IMR-90 (cell line): ENCODE measurements at regions not wholly inside any gene's neighbourhood (a gene's known extent, or its start where the extent isn't known, plus 50 kb on each side); places are given as distances from the start of the nearest gene placed in this dataset.

Source experiments
- ATAC-seq: fragments of 200-7000 bp; cut with Tn5 transposase; 2 replicates; pipeline ENCODE4 v1.9.1; 2020; ENCODE audit warnings: low read depth, mild to moderate bottlenecking, moderate library complexity
- BruUV-seq: library from RNA; stranded (reverse); fragments of 400-500 nt; replicated peaks from 2 replicates; lab custom pipeline; 2021; lab: Mats Ljungman, UMichigan
- CTCF ChIA-PET: fragments of 300-600 bp; formaldehyde crosslinking; extraction: SDS; loops from one replicate; lab custom pipeline; 2021; ENCODE audit warnings: antibody characterized with exemption; lab: Yijun Ruan, JAX
- POLR2A ChIA-PET: fragments of 300-600 bp; sonication (Branson Sonifier 250); formaldehyde crosslinking; loops from one replicate; lab custom pipeline; 2022; ENCODE audit warnings: antibody characterized with exemption; ENCODE audit not compliant: unreplicated experiment; lab: Charles Lee
- DNase-seq: peaks from one replicate; pipeline ENCODE4 v3.0.0; 2013
- H2AFZ ChIP-seq: replicated peaks from 2 replicates; pipeline ENCODE3; 2013; ENCODE audit warnings: low read length, mild to moderate bottlenecking; ENCODE audit not compliant: poor library complexity
- H2AK5ac ChIP-seq: 2 replicates; pipeline ENCODE4 v1.6.1; 2013; ENCODE audit warnings: low read depth, low read length, inconsistent platforms
- H2AK9ac ChIP-seq: replicated peaks from 2 replicates; pipeline ENCODE3; 2013; ENCODE audit warnings: mild to moderate bottlenecking, low read depth, low read length, moderate library complexity; ENCODE audit not compliant: poor library complexity
- H2BK120ac ChIP-seq: 2 replicates; pipeline ENCODE4 v1.6.1; 2013; ENCODE audit warnings: low read depth, low read length, inconsistent platforms
- H2BK15ac ChIP-seq: 3 replicates; pipeline ENCODE4 v1.6.1; 2013; ENCODE audit warnings: low read depth, low read length, inconsistent platforms
- H2BK20ac ChIP-seq: 2 replicates; pipeline ENCODE4 v1.6.1; 2013; ENCODE audit warnings: low read depth, mild to moderate bottlenecking, inconsistent platforms, low read length, moderate library complexity
- H2BK5ac ChIP-seq: 2 replicates; pipeline ENCODE4 v1.6.1; 2013; ENCODE audit warnings: mild to moderate bottlenecking, low read depth, low read length, inconsistent platforms; ENCODE audit not compliant: poor library complexity, severe bottlenecking
- H3K14ac ChIP-seq: replicated peaks from 2 replicates; pipeline ENCODE4 v1.6.1; 2013; ENCODE audit warnings: low read depth, low read length, inconsistent platforms
- H3K18ac ChIP-seq: 2 replicates; pipeline ENCODE4 v1.6.1; 2013; ENCODE audit warnings: low read depth, low read length, control low read depth
- H3K23ac ChIP-seq: 2 replicates; pipeline ENCODE4 v1.6.1; 2013; ENCODE audit warnings: low read depth, low read length, inconsistent platforms
- H3K27ac ChIP-seq: 2 replicates; pipeline ENCODE4 v1.5.1; 2013; ENCODE audit warnings: mild to moderate bottlenecking, control low read depth, low read length; ENCODE audit not compliant: insufficient read depth
- H3K27me3 ChIP-seq: 2 replicates; pipeline ENCODE4 v1.6.1; 2013; ENCODE audit warnings: low read length; ENCODE audit not compliant: control insufficient read depth, insufficient read depth
- H3K36me3 ChIP-seq: 2 replicates; pipeline ENCODE4 v1.6.1; 2013; ENCODE audit warnings: low read length, mixed read lengths; ENCODE audit not compliant: control insufficient read depth, insufficient read depth
- H3K4ac ChIP-seq: 2 replicates; pipeline ENCODE4 v1.6.1; 2013; ENCODE audit warnings: low read depth, low read length, inconsistent platforms
- H3K4me1 ChIP-seq: 2 replicates; pipeline ENCODE4 v1.6.1; 2013; ENCODE audit warnings: low read length, mixed read lengths; ENCODE audit not compliant: control insufficient read depth, insufficient read depth
- H3K4me2 ChIP-seq: 2 replicates; pipeline ENCODE4 v1.6.1; 2013; ENCODE audit warnings: low read depth, mild to moderate bottlenecking, control low read depth, low read length, moderate library complexity
- H3K4me3 ChIP-seq: 2 replicates; pipeline ENCODE4 v1.5.1; 2013; ENCODE audit warnings: low read depth, mild to moderate bottlenecking, control low read depth, low read length, moderate library complexity; ENCODE audit not compliant: insufficient read depth
- H3K56ac ChIP-seq: 2 replicates; pipeline ENCODE4 v1.6.1; 2013; ENCODE audit warnings: low read length, inconsistent platforms; ENCODE audit not compliant: insufficient read depth; ENCODE audit errors: extremely low read depth
- H3K79me1 ChIP-seq, 2 experiments: 2 replicates each; pipeline ENCODE4 v1.6.1; 2013; ENCODE audit warnings: low read length in 2 of 2, inconsistent platforms in 1 of 2, low read depth in 1 of 2
- H3K9ac ChIP-seq: 2 replicates; pipeline ENCODE4 v1.6.1; 2013; ENCODE audit warnings: low read depth, low read length, control low read depth
- H3K9me1 ChIP-seq: 2 replicates; pipeline ENCODE4 v1.6.1; 2013; ENCODE audit warnings: low read length, inconsistent platforms; ENCODE audit not compliant: insufficient read depth
- H3K9me3 ChIP-seq: 2 replicates; pipeline ENCODE4 v1.6.1; 2013; ENCODE audit warnings: low read length; ENCODE audit not compliant: control insufficient read depth, insufficient read depth
- H4K20me1 ChIP-seq: 2 replicates; pipeline ENCODE4 v1.6.1; 2013; ENCODE audit warnings: low read length, inconsistent platforms; ENCODE audit not compliant: insufficient read depth
- H4K5ac ChIP-seq: 2 replicates; pipeline ENCODE4 v1.6.1; 2013; ENCODE audit warnings: mild to moderate bottlenecking, low read depth, low read length, control low read depth
- H4K8ac ChIP-seq, 2 experiments: 2 replicates each; pipeline ENCODE4 v1.6.1; 2013; ENCODE audit warnings: low read depth in 2 of 2, low read length in 2 of 2, control low read depth in 1 of 2, inconsistent platforms in 1 of 2
- H4K91ac ChIP-seq: 2 replicates; pipeline ENCODE4 v1.6.1; 2013; ENCODE audit warnings: low read depth, low read length, inconsistent platforms; ENCODE audit not compliant: insufficient read depth
- CEBPB ChIP-seq: IDR thresholded peaks from 2 replicates; pipeline ENCODE4 v1.6.1; 2012; ENCODE audit warnings: low read depth, low read length, improper control_type of control experiment
- CHD1 ChIP-seq: IDR thresholded peaks from 2 replicates; pipeline ENCODE4 v1.6.1; 2012; ENCODE audit warnings: low read depth, low read length, improper control_type of control experiment
- MAZ ChIP-seq: IDR thresholded peaks from 2 replicates; pipeline ENCODE4 v1.6.1; 2012; ENCODE audit warnings: low read depth, mild to moderate bottlenecking, low read length, improper control_type of control experiment, moderate library complexity, borderline replicate concordance
- MXI1 ChIP-seq: IDR thresholded peaks from 2 replicates; pipeline ENCODE4 v1.6.1; 2012; ENCODE audit warnings: low read depth, mild to moderate bottlenecking, low read length, moderate library complexity, borderline replicate concordance
- NFE2L2 ChIP-seq: fragments of 150-350 bp; IDR thresholded peaks from 2 replicates; pipeline ENCODE4 v1.6.1; 2016; ENCODE audit warnings: low read depth, mild to moderate bottlenecking, low read length
- POLR2A ChIP-seq: IDR thresholded peaks from 2 replicates; pipeline ENCODE4 v1.6.1; 2012; ENCODE audit warnings: mild to moderate bottlenecking, low read depth, low read length
- RAD21 ChIP-seq: IDR thresholded peaks from 2 replicates; pipeline ENCODE4 v1.6.1; 2012; ENCODE audit warnings: low read length, improper control_type of control experiment
- RFX5 ChIP-seq: IDR thresholded peaks from 2 replicates; pipeline ENCODE4 v1.8.0; 2012; ENCODE audit warnings: low read depth, mild to moderate bottlenecking, low read length, moderate library complexity
- SMC3 ChIP-seq: fragments of 150-350 bp; IDR thresholded peaks from 2 replicates; pipeline ENCODE4 v1.6.1; 2016; ENCODE audit warnings: low read depth, mild to moderate bottlenecking, antibody characterized with exemption, low read length, moderate library complexity
- WGBS, 2 experiments: methylation state at CpG; one replicate each; pipeline versions ENCODE4 v1.1.5 to v1.1.7; 2013; ENCODE audit warnings: missing lambda C conversion rate in 2 of 2; ENCODE audit not compliant: insufficient read length in 1 of 2; ENCODE audit errors: extremely low coverage in 2 of 2; 5-methylcytosine and 5-hydroxymethylcytosine counted together
- dilution Hi-C: fragments of 300-500 bp; cut with HindIII; formaldehyde crosslinking; loops from one replicate; pipeline ENCODE4 v1.14.3; 2018; ENCODE audit warnings: low sequenced_read_pairs; ENCODE audit not compliant: unreplicated experiment
- in situ Hi-C: fragments of 300-500 bp; cut with MboI; formaldehyde crosslinking; loops from 3 replicates; pipeline ENCODE4 v1.14.3; 2019; ENCODE audit warnings: low sequenced_read_pairs, inconsistent platforms, mixed read lengths
- intact Hi-C: fragments of 100-400 bp; cut with micrococcal nuclease; formaldehyde crosslinking; loops from 2 replicates; pipeline ENCODE4 v1.10.0; 2022

DNA sequence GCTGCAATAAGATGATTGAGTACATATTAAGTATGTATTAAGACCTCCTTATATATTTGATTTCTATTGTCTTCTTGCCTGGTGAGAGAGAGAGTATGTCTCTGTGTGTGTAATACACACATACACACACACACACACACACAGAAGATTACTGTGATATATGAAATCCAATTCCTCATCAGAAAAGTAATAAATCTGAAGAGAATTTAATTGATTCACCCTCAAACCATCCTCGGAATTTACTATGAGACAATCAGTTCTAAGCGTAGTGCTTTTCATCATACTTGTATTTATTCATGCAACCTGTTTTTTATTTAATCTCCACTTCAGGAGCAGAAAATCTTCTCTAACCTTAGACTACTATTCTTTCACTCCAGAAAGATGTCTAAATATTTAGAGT, 62.3 kb upstream of the TLL1 start:
- Histone ChIP-seq H3K56ac (no peak overlapping the region), H3K9ac (no peak overlapping the region), H2BK5ac (no peak overlapping the region), H4K91ac (no peak overlapping the region), H2BK120ac (no peak overlapping the region), H3K27me3 (no peaks in the 10 kb centered on the region), H3K23ac (no peak overlapping the region), H3K27ac (no peak overlapping the region), H3K9me1 (no peaks in the 10 kb centered on the region), H3K9me3 (no peaks in the 10 kb centered on the region), H4K20me1 (no peaks in the 10 kb centered on the region), H2BK15ac (no peak overlapping the region), H2AK5ac (no peak overlapping the region), H4K8ac (no peak overlapping the region), H3K4me1 (no peaks in the 10 kb centered on the region), H3K18ac (no peak overlapping the region), H3K4me3 (no peak overlapping the region), H3K4ac (no peak overlapping the region), H3K4me2 (no peak overlapping the region), H2AK9ac (no peak overlapping the region), H3K14ac (no peak overlapping the region), H3K79me1 (no peaks in the 10 kb centered on the region), H3K36me3 (no peaks in the 10 kb centered on the region), H2BK20ac (no peak overlapping the region), H4K5ac (no peak overlapping the region), H2AFZ (no peak overlapping the region)
- ChIA-PET CTCF (no interaction called here), POLR2A (no interaction called here)
- ATAC-seq (no peak), DNase-seq (no peak)
- BruUV-seq: no TSS peak
- intact Hi-C loops: no loop called here
- TF ChIP-seq MXI1 (no peak), SMC3 (no peak), RAD21 (no peak), POLR2A (no peak), CHD1 (no peak), NFE2L2 (no peak), RFX5 (no peak), CEBPB (no peak), MAZ (no peak)
- dilution Hi-C loops: no loop called here
- in situ Hi-C loops: no loop called here
- WGBS, 2 experiments: no CpG with 5 or more reads among the region's 2 CpGs
